ENCODE measurements at regions not wholly inside any gene's neighbourhood (a gene's known extent, or its start where the extent isn't known, plus 50 kb on each side); places are given as distances from the start of the nearest gene placed in this dataset.
A peak's percentile ranks its signal among the peaks of the same experiment; 100 is the strongest.

DNA sequence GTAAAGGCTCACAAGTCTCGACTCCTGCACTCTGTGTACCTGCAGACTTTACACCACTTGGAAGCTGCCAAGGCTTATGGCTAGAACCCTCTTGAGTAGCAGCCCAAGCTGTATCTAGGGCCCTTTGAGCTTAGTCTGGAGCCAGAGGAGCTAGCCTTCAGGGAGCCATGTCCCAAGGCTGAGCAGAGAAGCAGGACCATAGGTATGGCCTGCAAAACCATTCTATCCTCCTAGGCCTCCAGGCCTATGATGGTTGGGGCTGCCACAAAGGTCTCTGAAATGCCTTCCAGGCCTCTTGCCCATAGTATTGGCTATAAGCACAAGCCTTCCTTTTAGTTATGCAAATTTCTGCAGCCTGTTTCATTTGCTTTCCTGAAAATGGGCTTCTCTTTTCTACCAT lies 380.7 kb upstream of the CPXCR1 start:
- Histone ChIP-seq H3K4me3 (no peak overlapping the region), H3K4me2 (no peak overlapping the region), H2AFZ (no peak overlapping the region), H4K20me1 (ENCODE audit: insufficient read depth, poor library complexity, severe bottlenecking) (no peaks in the 10 kb centered on the region), H3K4me1 (ENCODE audit: insufficient read depth) (no peaks in the 10 kb centered on the region), H3K9me2 (replicated peaks; ENCODE audit: insufficient read depth) (no peaks in the 10 kb centered on the region), H3K79me2 (no peaks in the 10 kb centered on the region), H3K36me3 (replicated peaks; ENCODE audit: insufficient read depth, low read depth) (no peaks in the 10 kb centered on the region), H3K27ac (no peak overlapping the region), H3K9me3 (ENCODE audit: low read depth) (no peaks in the 10 kb centered on the region), H3K27me3 (no peaks in the 10 kb centered on the region)
- 80% methylated on average over 1 of the region's 1 CpG for WGBS (ENCODE audit: low lambda C conversion rate, missing lambda C conversion rate)
- TF ChIP-seq EZH2phosphoT487 (IDR thresholded peaks at IDR 0.05; ENCODE audit: low read depth, severe bottlenecking, unreplicated experiment) (no peak), CTCF (IDR thresholded peaks at IDR 0.05; ENCODE audit: poor library complexity) (no peak), EZH2 (IDR thresholded peaks at IDR 0.05; ENCODE audit: borderline replicate concordance) (no peak)
- no peak for DNase-seq (ENCODE audit: low spot score)

DNA sequence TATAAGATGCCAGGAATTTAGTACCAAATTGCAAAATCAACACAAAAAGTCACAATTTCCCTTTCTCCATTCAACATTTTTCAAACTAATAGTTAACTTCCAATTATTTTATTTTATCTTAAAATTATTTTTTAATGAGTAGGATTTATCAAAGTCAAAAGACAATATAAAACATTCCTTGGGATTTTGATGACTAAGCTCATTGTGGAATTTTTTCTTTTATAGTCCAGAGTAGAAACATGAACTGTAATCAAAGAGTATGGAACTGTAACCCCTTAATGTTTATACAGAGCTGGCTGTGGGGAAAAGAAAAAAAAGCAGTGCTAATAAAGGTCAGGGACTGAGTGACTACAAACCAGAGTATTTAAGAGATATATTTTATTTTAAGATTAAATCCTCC lies 368.6 kb upstream of the CPXCR1 start:
- DNase-seq (ENCODE audit: low spot score): no peak
- Histone ChIP-seq H3K79me2 (no peaks in the 10 kb centered on the region), H3K27ac (no peak overlapping the region), H2AFZ (no peak overlapping the region), H3K27me3 (no peaks in the 10 kb centered on the region), H3K36me3 (replicated peaks; ENCODE audit: insufficient read depth, low read depth) (no peaks in the 10 kb centered on the region), H3K4me2 (no peak overlapping the region), H3K9me2 (replicated peaks; ENCODE audit: insufficient read depth) (no peaks in the 10 kb centered on the region), H3K4me1 (ENCODE audit: insufficient read depth) (no peaks in the 10 kb centered on the region), H4K20me1 (ENCODE audit: insufficient read depth, poor library complexity, severe bottlenecking) (no peaks in the 10 kb centered on the region), H3K4me3 (no peak overlapping the region), H3K9me3 (ENCODE audit: low read depth) (no peaks in the 10 kb centered on the region)
- no peak for TF ChIP-seq EZH2 (IDR thresholded peaks at IDR 0.05; ENCODE audit: borderline replicate concordance)
- TF ChIP-seq EZH2phosphoT487 (IDR thresholded peaks at IDR 0.05; ENCODE audit: low read depth, severe bottlenecking, unreplicated experiment): no peak
- TF ChIP-seq CTCF (IDR thresholded peaks at IDR 0.05; ENCODE audit: poor library complexity): no peak

GRCh38 chrX:88397551-88397950 lies 349.5 kb upstream of the CPXCR1 start:
- Histone ChIP-seq H3K9me3 (ENCODE audit: low read depth) (no peaks in the 10 kb centered on the region), H3K9me2 (replicated peaks; ENCODE audit: insufficient read depth) (no peaks in the 10 kb centered on the region), H3K79me2 (no peaks in the 10 kb centered on the region), H3K4me1 (ENCODE audit: insufficient read depth) (no peaks in the 10 kb centered on the region), H4K20me1 (ENCODE audit: insufficient read depth, poor library complexity, severe bottlenecking) (no peaks in the 10 kb centered on the region), H3K27me3 (no peaks in the 10 kb centered on the region), H2AFZ (no peak overlapping the region), H3K4me3 (no peak overlapping the region), H3K27ac (no peak overlapping the region), H3K4me2 (no peak overlapping the region), H3K36me3 (replicated peaks; ENCODE audit: insufficient read depth, low read depth) (no peaks in the 10 kb centered on the region)
- peak; percentile 12 for TF ChIP-seq CTCF (IDR thresholded peaks at IDR 0.05; ENCODE audit: poor library complexity)
- TF ChIP-seq EZH2 (IDR thresholded peaks at IDR 0.05; ENCODE audit: borderline replicate concordance): no peak
- no peak for DNase-seq (ENCODE audit: low spot score)
- 88% methylated on average over 2 of the region's 2 CpGs for WGBS (ENCODE audit: low lambda C conversion rate, missing lambda C conversion rate)

- Histone ChIP-seq H4K20me1 (ENCODE audit: insufficient read depth, poor library complexity, severe bottlenecking) (no peaks in the 10 kb centered on the region), H3K4me2 (no peak overlapping the region), H3K9me3 (ENCODE audit: low read depth) (no peaks in the 10 kb centered on the region), H3K27ac (no peak overlapping the region), H3K27me3 (no peaks in the 10 kb centered on the region), H3K9me2 (replicated peaks; ENCODE audit: insufficient read depth) (no peaks in the 10 kb centered on the region), H3K36me3 (replicated peaks; ENCODE audit: insufficient read depth, low read depth) (no peaks in the 10 kb centered on the region), H3K4me1 (ENCODE audit: insufficient read depth) (no peaks in the 10 kb centered on the region), H3K4me3 (no peak overlapping the region), H3K79me2 (no peaks in the 10 kb centered on the region), H2AFZ (no peak overlapping the region)
- TF ChIP-seq EZH2 (IDR thresholded peaks at IDR 0.05; ENCODE audit: borderline replicate concordance) (no peak), EZH2phosphoT487 (IDR thresholded peaks at IDR 0.05; ENCODE audit: low read depth, severe bottlenecking, unreplicated experiment) (no peak)
- DNase-seq (ENCODE audit: low spot score): no peak
- 94% methylated on average over 3 of the region's 5 CpGs for WGBS (ENCODE audit: low lambda C conversion rate, missing lambda C conversion rate)
Observed at GRCh38 chrX:88416002-88416401, 331.0 kb upstream of the CPXCR1 start.
